GM18499 (cell line): ENCODE measurements at regions not wholly inside any gene's neighbourhood (a gene's known extent, or its start where the extent isn't known, plus 50 kb on each side); places are given as distances from the start of the nearest gene placed in this dataset.

ENCODE experiments used
- ATAC-seq: cut with Tn5 transposase; IDR thresholded peaks from one replicate; pipeline ENCODE4 v1.9.1; 2021; ENCODE audit warnings: moderate number of reproducible peaks; ENCODE audit not compliant: insufficient read depth, unreplicated experiment

GRCh38 chr12:58347188-58347587 is 405.8 kb downstream of the ATP23 start:
- ATAC-seq, result no peak

GRCh38 chr12:58347691-58348090 is 406.3 kb downstream of the ATP23 start:
- no peak for ATAC-seq

GRCh38 chr12:58349161-58349560 is 407.8 kb downstream of the ATP23 start:
- no peak for ATAC-seq

- ATAC-seq, result no peak
These were observed 415.4 kb downstream of the ATP23 start for GRCh38 chr12:58356794-58357193.

GRCh38 chr12:58357511-58357910 is 416.1 kb downstream of the ATP23 start:
- no peak for ATAC-seq

GRCh38 chr12:58358369-58358768 is 417.0 kb downstream of the ATP23 start:
- no peak for ATAC-seq

- ATAC-seq, result no peak
These were observed 417.7 kb downstream of the ATP23 start for GRCh38 chr12:58359084-58359483.

- ATAC-seq, result no peak
These were observed 419.7 kb downstream of the ATP23 start for GRCh38 chr12:58361056-58361455.

- ATAC-seq, result no peak
These were observed 422.6 kb downstream of the ATP23 start for GRCh38 chr12:58363971-58364370.

GRCh38 chr12:58364389-58365086 is 423.2 kb downstream of the ATP23 start:
- ATAC-seq, result no peak

GRCh38 chr12:58365087-58365390 is 423.7 kb downstream of the ATP23 start:
- ATAC-seq, result no peak

GRCh38 chr12:58367041-58367440 is 425.7 kb downstream of the ATP23 start:
- no peak for ATAC-seq

- ATAC-seq, result no peak
These were observed 426.6 kb downstream of the ATP23 start for GRCh38 chr12:58368001-58368400.

- no peak for ATAC-seq
These were observed 428.2 kb downstream of the ATP23 start for GRCh38 chr12:58369576-58369975.

- peak; percentile 99 for ATAC-seq
These were observed 430.9 kb downstream of the ATP23 start for GRCh38 chr12:58372298-58372697.

- no peak for ATAC-seq
These were observed 436.7 kb downstream of the ATP23 start for GRCh38 chr12:58378028-58378427.

- no peak for ATAC-seq
These were observed 440.2 kb downstream of the ATP23 start for GRCh38 chr12:58381546-58381945.

GRCh38 chr12:58384196-58384595 is 442.8 kb downstream of the ATP23 start:
- no peak for ATAC-seq

GRCh38 chr12:58386136-58386535 is 444.8 kb downstream of the ATP23 start:
- ATAC-seq, result no peak

GRCh38 chr12:58387199-58387598 is 445.8 kb downstream of the ATP23 start:
- ATAC-seq, result no peak

- ATAC-seq, result no peak
These were observed 446.9 kb downstream of the ATP23 start for GRCh38 chr12:58388261-58388660.

GRCh38 chr12:58393152-58393551 is 451.8 kb downstream of the ATP23 start:
- ATAC-seq, result no peak

GRCh38 chr12:58395056-58395455 is 453.7 kb downstream of the ATP23 start:
- ATAC-seq, result no peak
